Activated CD8-positive, alpha-beta T cell treated with anti-CD3 and anti-CD28 coated beads for 36 hours (primary cell): ENCODE measurements at regions not wholly inside any gene's neighbourhood (a gene's known extent, or its start where the extent isn't known, plus 50 kb on each side); places are given as distances from the start of the nearest gene placed in this dataset.

Experiments used
- ATAC-seq: fragments of 200-7000 bp; cut with Tn5 transposase; one replicate; pipeline ENCODE4 v1.10.0; 2021; ENCODE audit warnings: mild to moderate bottlenecking, moderate library complexity
- CTCF ChIA-PET: fragments of 350-600 bp; sonication (Branson Sonifier 250); formaldehyde crosslinking; loops from one replicate; lab custom pipeline; 2021; ENCODE audit warnings: antibody characterized with exemption; lab: Charles Lee
- POLR2A ChIA-PET: fragments of 350-600 bp; sonication (Branson Sonifier 250); formaldehyde crosslinking; loops from one replicate; lab custom pipeline; 2021; ENCODE audit warnings: antibody characterized with exemption; lab: Charles Lee
- DNase-seq: peaks from one replicate; pipeline ENCODE4 v3.0.0-alpha.2; 2020
- H3K27ac Mint-ChIP-seq: one replicate; pipeline ENCODE4 v1.8.0; 2021; ENCODE audit warnings: mild to moderate bottlenecking, mixed read lengths
- H3K27me3 Mint-ChIP-seq: one replicate; pipeline ENCODE4 v1.8.0; 2021; ENCODE audit warnings: mixed read lengths
- H3K36me3 Mint-ChIP-seq: one replicate; pipeline ENCODE4 v1.8.0; 2021; ENCODE audit warnings: low read depth, mixed read lengths
- H3K4me1 Mint-ChIP-seq: one replicate; pipeline ENCODE4 v1.8.0; 2021; ENCODE audit warnings: low read depth, mixed read lengths
- H3K4me3 Mint-ChIP-seq: one replicate; pipeline ENCODE4 v1.8.0; 2021; ENCODE audit warnings: mild to moderate bottlenecking, moderate library complexity, mixed read lengths
- H3K9me3 Mint-ChIP-seq: one replicate; pipeline ENCODE4 v1.8.0; 2021; ENCODE audit warnings: mixed read lengths
- intact Hi-C: fragments of 100-400 bp; cut with micrococcal nuclease; formaldehyde crosslinking; loops from one replicate; pipeline ENCODE4 v1.10.0; 2022
- TF ChIP-seq, protein P1 (sequence below): fragments of 200-600 bp; IDR thresholded peaks from one replicate; pipeline ENCODE4 v1.8.0; 2022; ENCODE audit warnings: antibody characterized with exemption, mild to moderate bottlenecking

- Mint-ChIP-seq H3K9me3 (peaks cover 2% of the 10 kb centered on the region), H3K27me3 (no peaks in the 10 kb centered on the region), H3K27ac (no peak overlapping the region), H3K4me1 (no peaks in the 10 kb centered on the region), H3K36me3 (no peaks in the 10 kb centered on the region), H3K4me3 (no peak overlapping the region)
- ATAC-seq (no peak), DNase-seq (no peak)
- ChIA-PET POLR2A (no interaction called here), CTCF (no interaction called here)
- TF ChIP-seq, protein P1, sequence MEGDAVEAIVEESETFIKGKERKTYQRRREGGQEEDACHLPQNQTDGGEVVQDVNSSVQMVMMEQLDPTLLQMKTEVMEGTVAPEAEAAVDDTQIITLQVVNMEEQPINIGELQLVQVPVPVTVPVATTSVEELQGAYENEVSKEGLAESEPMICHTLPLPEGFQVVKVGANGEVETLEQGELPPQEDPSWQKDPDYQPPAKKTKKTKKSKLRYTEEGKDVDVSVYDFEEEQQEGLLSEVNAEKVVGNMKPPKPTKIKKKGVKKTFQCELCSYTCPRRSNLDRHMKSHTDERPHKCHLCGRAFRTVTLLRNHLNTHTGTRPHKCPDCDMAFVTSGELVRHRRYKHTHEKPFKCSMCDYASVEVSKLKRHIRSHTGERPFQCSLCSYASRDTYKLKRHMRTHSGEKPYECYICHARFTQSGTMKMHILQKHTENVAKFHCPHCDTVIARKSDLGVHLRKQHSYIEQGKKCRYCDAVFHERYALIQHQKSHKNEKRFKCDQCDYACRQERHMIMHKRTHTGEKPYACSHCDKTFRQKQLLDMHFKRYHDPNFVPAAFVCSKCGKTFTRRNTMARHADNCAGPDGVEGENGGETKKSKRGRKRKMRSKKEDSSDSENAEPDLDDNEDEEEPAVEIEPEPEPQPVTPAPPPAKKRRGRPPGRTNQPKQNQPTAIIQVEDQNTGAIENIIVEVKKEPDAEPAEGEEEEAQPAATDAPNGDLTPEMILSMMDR: no peak
- intact Hi-C loops: no loop called here
Observed at GRCh38 chr15:97600190-97600589, 360.3 kb upstream of the ARRDC4 start.

- Mint-ChIP-seq H3K27me3 (no peaks in the 10 kb centered on the region), H3K27ac (no peak overlapping the region), H3K4me1 (no peaks in the 10 kb centered on the region), H3K4me3 (no peak overlapping the region), H3K9me3 (peaks cover 6% of the 10 kb centered on the region), H3K36me3 (no peaks in the 10 kb centered on the region)
- ChIA-PET CTCF (interaction anchor here (0.9 kb wide), 1 partner anchor 15 kb away, joined by 3 read pairs; no protein-coding TSS in a partner anchor), POLR2A (no interaction called here)
- DNase-seq (no peak), ATAC-seq (no peak)
- intact Hi-C loops: no loop called here
- TF ChIP-seq, protein P1: no peak
Observed at GRCh38 chr15:97604677-97605076, 355.8 kb upstream of the ARRDC4 start.

DNA sequence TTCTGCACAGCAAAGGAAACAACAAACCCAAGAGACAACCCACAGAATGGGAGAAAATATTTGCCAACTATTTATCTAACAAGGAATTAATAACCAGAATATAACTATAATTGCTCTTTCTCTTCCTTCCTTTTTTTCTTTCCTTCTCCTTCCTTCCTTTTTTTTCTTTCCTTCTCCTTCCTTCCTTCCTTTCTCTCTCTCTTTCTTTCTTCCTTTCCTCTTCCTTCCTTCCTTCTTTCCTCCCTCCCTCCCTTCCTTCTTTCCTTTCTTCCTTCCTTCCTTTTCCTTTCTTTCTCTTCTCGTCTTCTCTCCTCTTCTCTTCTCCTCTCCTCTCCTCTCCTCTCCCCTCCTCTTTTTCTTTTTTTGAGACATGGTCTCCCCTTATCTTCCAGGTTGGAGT lies 345.4 kb upstream of the ARRDC4 start:
- no peak overlapping the region for H3K27ac Mint-ChIP-seq
- intact Hi-C loops: no loop called here
- no peak overlapping the region for H3K4me3 Mint-ChIP-seq
- H3K36me3 Mint-ChIP-seq: no peaks in the 10 kb centered on the region
- ATAC-seq (no peak), DNase-seq (no peak)
- TF ChIP-seq, protein P1: no peak
- H3K4me1 Mint-ChIP-seq: no peaks in the 10 kb centered on the region
- POLR2A ChIA-PET: no interaction called here
- H3K27me3 Mint-ChIP-seq: no peaks in the 10 kb centered on the region
- H3K9me3 Mint-ChIP-seq: peaks cover 5% of the 10 kb centered on the region
- CTCF ChIA-PET: no interaction called here

DNA sequence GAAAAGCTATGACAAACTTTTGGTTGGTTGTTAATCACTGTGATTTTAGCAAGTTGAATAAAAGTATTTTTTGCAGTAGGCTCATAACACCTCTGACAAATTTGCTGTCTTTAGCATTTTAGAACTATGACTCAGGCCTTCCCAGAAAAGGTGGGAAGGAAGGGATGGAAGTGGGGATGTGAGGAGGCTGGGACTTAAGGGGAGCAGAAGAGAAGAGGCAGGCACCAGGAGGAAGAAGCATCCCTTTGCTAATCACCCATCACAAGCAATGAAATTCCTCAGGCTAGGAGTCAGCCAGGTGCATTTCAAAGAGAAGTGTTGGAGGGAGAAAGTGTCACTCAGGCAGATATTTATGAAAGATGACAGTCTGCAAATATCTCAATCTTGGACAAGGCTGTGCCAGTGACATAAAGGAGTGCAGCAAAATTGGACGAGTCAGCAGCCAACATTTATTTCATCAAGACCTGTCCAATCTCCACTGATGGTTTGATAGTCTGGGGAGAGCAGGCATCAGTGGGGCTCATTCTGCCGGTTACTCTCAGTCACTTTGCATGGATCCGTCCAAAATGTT lies 337.3 kb upstream of the ARRDC4 start:
- Mint-ChIP-seq H3K27me3 (no peaks in the 10 kb centered on the region), H3K9me3 (peaks cover 3% of the 10 kb centered on the region), H3K36me3 (no peaks in the 10 kb centered on the region), H3K4me1 (no peaks in the 10 kb centered on the region), H3K27ac (no peak overlapping the region), H3K4me3 (no peak overlapping the region)
- ATAC-seq: no peak
- ChIA-PET CTCF (no interaction called here), POLR2A (no interaction called here)
- TF ChIP-seq, protein P1: no peak
- DNase-seq: no peak
- intact Hi-C loops: loop anchor here (10.0 kb wide), 1 partner anchor 72 kb away; no protein-coding TSS in a partner anchor

DNA sequence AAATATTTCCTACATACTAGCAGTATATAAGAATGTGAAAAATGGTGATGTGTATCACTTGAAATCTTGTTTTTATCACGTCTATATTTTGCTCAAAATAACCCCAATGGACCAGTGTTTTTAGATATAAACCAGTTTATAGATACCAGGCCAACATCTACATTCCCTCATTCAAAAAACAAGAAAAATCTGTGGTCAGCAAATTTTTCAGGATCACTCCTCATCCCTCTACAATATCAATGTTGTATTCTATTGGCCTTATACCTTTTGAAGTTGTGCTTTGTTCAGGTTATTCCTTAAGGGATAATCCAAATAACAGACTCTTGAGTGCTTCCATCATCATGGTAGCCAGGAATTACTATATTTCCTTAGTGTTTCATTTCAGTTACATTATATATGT lies 332.9 kb upstream of the ARRDC4 start:
- no peaks in the 10 kb centered on the region for H3K4me1 Mint-ChIP-seq

More for the DNA sequence above, 332.9 kb upstream of the ARRDC4 start:
- Mint-ChIP-seq H3K36me3 (no peaks in the 10 kb centered on the region), H3K27ac (no peak overlapping the region), H3K9me3 (peaks cover 5% of the 10 kb centered on the region), H3K27me3 (no peaks in the 10 kb centered on the region), H3K4me3 (no peak overlapping the region)
- ATAC-seq: no peak
- ChIA-PET POLR2A (no interaction called here), CTCF (no interaction called here)
- no peak for DNase-seq
- intact Hi-C loops: loop anchor here (10.0 kb wide), 1 partner anchor 67 kb away; no protein-coding TSS in a partner anchor
- TF ChIP-seq, protein P1: no peak
